K562 (cell line): ENCODE measurements at regions not wholly inside any gene's neighbourhood (a gene's known extent, or its start where the extent isn't known, plus 50 kb on each side); places are given as distances from the start of the nearest gene placed in this dataset.
"Not testable (repeated sequence)": the region's sequence is repeated elsewhere in the genome, so short reads cannot be mapped to it uniquely, and the experiment has no call there.

Source experiments
- ATAC-seq: fragments of 200-7000 bp; cut with Tn5 transposase; 3 replicates; pipeline ENCODE4 v1.9.1; 2020; ENCODE audit warnings: moderate library complexity
- BruUV-seq: library from RNA; stranded (reverse); fragments of 400-500 nt; replicated peaks from 2 replicates; lab custom pipeline; 2021; lab: Mats Ljungman, UMichigan
- CTCF ChIA-PET: fragments of 300-600 bp; formaldehyde crosslinking; extraction: SDS; loops from one replicate; lab custom pipeline; 2021; ENCODE audit warnings: low intra/inter-chr PET ratio; lab: Yijun Ruan, JAX
- POLR2A ChIA-PET: fragments of 300-600, 350-650 bp; sonication (Branson Sonifier 250); formaldehyde crosslinking; extraction: SDS; loops from one replicate; lab custom pipeline; 2021; ENCODE audit warnings: antibody characterized with exemption, inconsistent platforms; lab: Yijun Ruan, JAX
- DNase-seq, 4 experiments: peaks; one replicate each; pipeline versions ENCODE4 v3.0.0 to v3.0.0-alpha.2; 2011 to 2018; ENCODE audit warnings: low spot score in 3 of 4, mixed read lengths in 3 of 4; ENCODE audit errors: extremely low read depth in 1 of 4
- FAIRE-seq: peaks from 2 replicates; lab custom pipeline; 2011; peaks lifted over from hg19 to GRCh38; lab: Jason Lieb, UNC
- H2AFZ ChIP-seq: 2 replicates; pipeline ENCODE4 v1.6.0; 2011; ENCODE audit warnings: low read depth, low read length, control low read depth, inconsistent platforms
- H3K27ac ChIP-seq: fragments of 200-600 bp; 3 replicates; pipeline ENCODE4 v1.8.0; 2011; ENCODE audit warnings: low read depth, mild to moderate bottlenecking, control low read depth, inconsistent platforms, low read length, moderate library complexity, mixed read lengths; ENCODE audit errors: extremely low read depth
- H3K27me3 ChIP-seq, 2 experiments: fragments of 300-600 bp in 1 of 2; 2 replicates in 1 of 2; 3 replicates in 1 of 2; pipeline versions ENCODE4 v1.6.0 to v1.8.0; 2011; ENCODE audit warnings: inconsistent platforms in 2 of 2, low read length in 2 of 2, mild to moderate bottlenecking in 1 of 2, mixed read lengths in 1 of 2, moderate library complexity in 1 of 2; ENCODE audit not compliant: control insufficient read depth in 2 of 2, insufficient read depth in 2 of 2
- H3K36me3 ChIP-seq: fragments of 300-600 bp; 3 replicates; pipeline ENCODE4 v1.8.0; 2011; ENCODE audit warnings: mild to moderate bottlenecking, low read length, inconsistent platforms; ENCODE audit not compliant: control insufficient read depth, insufficient read depth
- H3K4me1 ChIP-seq, 2 experiments: fragments of 200-600 bp in 1 of 2; replicated peaks in 1 of 2; 2 replicates in 1 of 2; 3 replicates in 1 of 2; pipeline versions ENCODE4 v1.5.1 to v1.8.0; 2011; ENCODE audit warnings: inconsistent platforms in 2 of 2, low read length in 2 of 2, mild to moderate bottlenecking in 1 of 2, mixed read lengths in 1 of 2, moderate library complexity in 1 of 2; ENCODE audit not compliant: control insufficient read depth in 2 of 2, insufficient read depth in 2 of 2
- H3K4me2 ChIP-seq: 2 replicates; pipeline ENCODE4 v1.6.1; 2011; ENCODE audit warnings: low read length, control low read depth, inconsistent platforms, mixed read lengths; ENCODE audit not compliant: insufficient read depth
- H3K4me3 ChIP-seq: fragments of 200-600 bp; sonication (generic), shearing (Covaris generic); 2 replicates; pipeline ENCODE4 v1.5.1; 2016; ENCODE audit warnings: control low read depth, inconsistent platforms
- H3K79me2 ChIP-seq: fragments of 200-600 bp; 3 replicates; pipeline ENCODE4 v1.8.0; 2011; ENCODE audit warnings: low read length, inconsistent platforms; ENCODE audit not compliant: control insufficient read depth, insufficient read depth
- H3K9ac ChIP-seq, 2 experiments: 2 replicates each; pipeline versions ENCODE4 v1.6.0 to v1.6.1; 2011; ENCODE audit warnings: low read depth in 2 of 2, low read length in 2 of 2, control low read depth in 1 of 2, inconsistent platforms in 1 of 2, mild to moderate bottlenecking in 1 of 2, mixed read lengths in 1 of 2; ENCODE audit not compliant: insufficient read depth in 1 of 2
- H3K9me1 ChIP-seq: one replicate; pipeline ENCODE4 v1.6.0; 2011; ENCODE audit warnings: inconsistent platforms, mild to moderate bottlenecking, low read length, moderate library complexity; ENCODE audit not compliant: control insufficient read depth, insufficient read depth
- H3K9me3 ChIP-seq: replicated peaks from 2 replicates; pipeline ENCODE4 v1.5.1; 2011; ENCODE audit warnings: low read depth, low read length, inconsistent platforms; ENCODE audit not compliant: control insufficient read depth, insufficient read depth
- H4K20me1 ChIP-seq: replicated peaks from 2 replicates; pipeline ENCODE4 v1.6.1; 2011; ENCODE audit warnings: low read length, inconsistent platforms, mixed read lengths; ENCODE audit not compliant: control insufficient read depth, insufficient read depth
- GTF2E2 ChIP-seq: fragments of 200-800 bp; sonication (Bioruptor generic); IDR thresholded peaks from 2 replicates; pipeline ENCODE4 v1.6.1; 2016; ENCODE audit warnings: missing genetic modification characterization, missing compliant biosample characterization
- HCFC1 ChIP-seq: IDR thresholded peaks from 2 replicates; pipeline ENCODE4 v1.6.1; 2012; ENCODE audit warnings: low read depth, low read length, improper control_type of control experiment
- MCM5 ChIP-seq: fragments of 450-650 bp; IDR thresholded peaks from 2 replicates; pipeline ENCODE4 v1.6.1; 2016; ENCODE audit warnings: low read depth
- MXI1 ChIP-seq: IDR thresholded peaks from 2 replicates; pipeline ENCODE4 v1.6.1; 2011; ENCODE audit warnings: low read depth, mild to moderate bottlenecking, improper control_type of control experiment, low read length
- POLR2B ChIP-seq: fragments of 450-650 bp; IDR thresholded peaks from 2 replicates; pipeline ENCODE4 v1.6.1; 2018; ENCODE audit warnings: low read depth; ENCODE audit not compliant: partially characterized antibody
- WGBS: fragments of 100-300 bp; shearing (Covaris generic); methylation state at CpG from one replicate; pipeline ENCODE4 v1.1.6; 2016; ENCODE audit warnings: low coverage, mixed read lengths; ENCODE audit not compliant: insufficient coverage; ENCODE audit errors: missing lambda C conversion rate; 5-methylcytosine and 5-hydroxymethylcytosine counted together
- in situ Hi-C: fragments of 300-500 bp; cut with MboI; formaldehyde crosslinking; loops from 4 replicates; pipeline ENCODE4 v1.15.0; 2018; ENCODE audit warnings: inconsistent platforms, mixed read lengths
- intact Hi-C: fragments of 100-400 bp; cut with micrococcal nuclease; formaldehyde crosslinking; loops from 2 replicates; pipeline ENCODE4 v1.14.2; 2022
- TF ChIP-seq, protein P1 (sequence below): fragments of 250-450 bp; sonication (Bioruptor Pico); IDR thresholded peaks from 2 replicates; pipeline ENCODE4 v1.5.0; 2021; ENCODE audit warnings: mild to moderate bottlenecking, moderate library complexity
- TF ChIP-seq, protein P2 (sequence below): fragments of 450-650 bp; formaldehyde crosslinking; IDR thresholded peaks from 2 replicates; pipeline ENCODE4 v1.4.0; 2022; ENCODE audit warnings: missing genetic modification characterization

DNA sequence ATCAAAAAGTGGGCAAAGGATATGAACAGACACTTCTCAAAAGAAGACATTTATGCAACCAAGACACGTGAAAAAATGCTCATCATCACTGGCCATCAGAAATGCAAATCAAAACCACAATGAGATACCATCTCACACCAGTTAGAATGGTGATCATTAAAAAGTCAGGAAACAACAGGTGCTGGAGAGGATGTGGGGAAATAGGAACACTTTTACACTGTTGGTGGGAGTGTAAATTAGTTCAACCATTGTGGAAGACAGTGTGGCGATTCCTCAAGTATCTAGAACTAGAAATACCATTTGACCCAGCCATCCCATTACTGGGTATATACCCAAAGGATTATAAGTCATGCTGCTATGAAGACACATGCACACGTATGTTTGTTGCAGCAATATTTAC is 191.3 kb downstream of the POLR1F start:
- H3K4me3 ChIP-seq, BruUV-seq, H3K36me3 ChIP-seq, H3K27ac ChIP-seq, H4K20me1 ChIP-seq, H3K9ac ChIP-seq, intact Hi-C loops, POLR2A ChIA-PET, H3K4me2 ChIP-seq, H3K9me3 ChIP-seq, H3K27me3 ChIP-seq, in situ Hi-C loops, ATAC-seq, DNase-seq, H2AFZ ChIP-seq, FAIRE-seq, H3K4me1 ChIP-seq, CTCF ChIA-PET, H3K9me1 ChIP-seq, H3K79me2 ChIP-seq: not testable (repeated sequence)
- 0% methylated on average over 3 of the region's 3 CpGs for WGBS

DNA sequence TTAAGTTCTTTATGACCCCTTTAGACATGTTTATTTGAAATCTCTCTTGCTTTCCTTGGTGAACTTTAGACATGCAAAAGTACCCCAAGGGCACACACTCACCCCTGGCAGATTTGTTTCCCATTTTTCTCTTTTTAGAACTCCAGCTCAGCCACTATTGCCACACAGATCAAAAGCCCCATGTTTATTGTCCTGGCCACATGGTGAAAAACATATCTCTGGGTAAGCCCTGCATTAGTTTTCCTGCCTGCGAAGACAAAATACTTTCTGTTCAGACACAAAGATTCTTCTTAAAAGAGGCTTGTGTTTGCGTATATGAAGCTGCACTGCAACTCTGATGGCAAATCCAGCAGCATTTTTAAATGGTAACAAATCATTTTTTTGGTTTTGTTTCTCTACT is 200.0 kb downstream of the POLR1F start:
- H3K27ac ChIP-seq, result no peak overlapping the region
- no peaks in the 10 kb centered on the region for H4K20me1 ChIP-seq
- DNase-seq (no peak), ATAC-seq (no peak), FAIRE-seq (no peak)
- in situ Hi-C loops, result no loop called here
- no peaks in the 10 kb centered on the region for H3K4me1 ChIP-seq
- H3K4me3 ChIP-seq, result no peak overlapping the region
- BruUV-seq, result no TSS peak
- no peak overlapping the region for H2AFZ ChIP-seq
- no peaks in the 10 kb centered on the region for H3K36me3 ChIP-seq
- H3K27me3 ChIP-seq, result no peaks in the 10 kb centered on the region
- no peak overlapping the region for H3K9ac ChIP-seq
- H3K79me2 ChIP-seq, result no peaks in the 10 kb centered on the region
- H3K9me1 ChIP-seq, result no peaks in the 10 kb centered on the region
- H3K4me2 ChIP-seq, result no peak overlapping the region
- POLR2A ChIA-PET, result no interaction called here
- CTCF ChIA-PET, result no interaction called here
- WGBS, result 0% methylated on average over 2 of the region's 2 CpGs
- intact Hi-C loops, result no loop called here
- H3K9me3 ChIP-seq, result no peaks in the 10 kb centered on the region
- TF ChIP-seq GTF2E2, result no peak
- no peak for TF ChIP-seq HCFC1
- TF ChIP-seq POLR2B, result no peak
- TF ChIP-seq MCM5, result no peak
- TF ChIP-seq, protein P1, sequence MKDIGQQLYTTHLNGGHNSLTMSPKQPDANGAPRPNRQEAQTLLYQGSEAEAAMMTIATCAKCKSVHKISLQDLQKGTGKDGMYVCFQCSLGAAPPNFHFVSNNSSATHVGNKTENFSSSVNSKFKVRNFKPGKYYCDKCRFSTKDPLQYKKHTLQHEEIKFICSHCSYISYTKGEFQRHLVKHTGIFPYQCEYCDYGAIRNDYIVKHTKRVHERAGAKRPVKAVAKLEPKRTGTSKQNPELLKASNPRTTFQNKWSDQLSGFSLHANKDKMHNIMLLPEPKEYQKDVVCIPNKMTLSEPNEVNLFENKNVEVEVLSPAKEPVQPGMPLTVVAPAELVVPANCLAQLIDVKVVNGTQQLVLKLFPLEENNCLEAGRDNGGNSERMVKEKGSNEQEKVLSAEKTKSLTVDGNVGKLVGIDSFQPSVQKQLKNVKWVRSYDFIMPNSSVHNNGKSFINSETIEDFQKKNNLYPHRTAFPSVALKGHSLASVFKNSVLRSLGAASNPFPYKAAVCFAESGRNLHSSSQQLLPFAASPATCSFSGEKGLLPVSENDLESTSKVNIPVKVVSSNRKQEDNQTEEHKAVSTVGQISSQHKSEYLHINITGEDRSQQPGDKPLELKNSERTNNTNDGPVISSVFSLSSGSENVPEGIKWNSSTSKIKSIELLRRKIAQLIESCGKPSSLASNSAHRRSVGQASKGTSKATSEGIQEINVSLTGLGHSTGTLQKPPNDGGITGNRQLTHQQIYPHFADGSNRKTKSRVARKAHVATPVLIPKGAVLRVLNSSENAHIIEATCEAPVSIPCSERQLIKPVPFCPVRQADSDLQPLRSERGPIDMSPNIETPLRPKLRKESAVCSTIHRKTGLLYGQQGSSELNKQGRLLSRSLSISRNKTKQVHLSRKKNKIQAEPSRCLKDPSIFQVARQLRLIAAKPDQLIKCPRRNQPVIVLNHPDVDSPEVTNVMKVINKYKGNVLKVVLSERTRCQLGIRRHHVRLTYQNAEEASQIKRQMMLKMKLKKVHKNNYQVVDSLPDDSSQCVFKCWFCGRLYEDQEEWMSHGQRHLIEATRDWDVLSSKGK, result no peak
- no peak for TF ChIP-seq MXI1
- TF ChIP-seq, protein P2, sequence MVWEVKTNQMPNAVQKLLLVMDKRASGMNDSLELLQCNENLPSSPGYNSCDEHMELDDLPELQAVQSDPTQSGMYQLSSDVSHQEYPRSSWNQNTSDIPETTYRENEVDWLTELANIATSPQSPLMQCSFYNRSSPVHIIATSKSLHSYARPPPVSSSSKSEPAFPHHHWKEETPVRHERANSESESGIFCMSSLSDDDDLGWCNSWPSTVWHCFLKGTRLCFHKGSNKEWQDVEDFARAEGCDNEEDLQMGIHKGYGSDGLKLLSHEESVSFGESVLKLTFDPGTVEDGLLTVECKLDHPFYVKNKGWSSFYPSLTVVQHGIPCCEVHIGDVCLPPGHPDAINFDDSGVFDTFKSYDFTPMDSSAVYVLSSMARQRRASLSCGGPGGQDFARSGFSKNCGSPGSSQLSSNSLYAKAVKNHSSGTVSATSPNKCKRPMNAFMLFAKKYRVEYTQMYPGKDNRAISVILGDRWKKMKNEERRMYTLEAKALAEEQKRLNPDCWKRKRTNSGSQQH (CRISPR knock-in tag), result no peak
